IMR-90 (cell line): ENCODE measurements at regions not wholly inside any gene's neighbourhood (a gene's known extent, or its start where the extent isn't known, plus 50 kb on each side); places are given as distances from the start of the nearest gene placed in this dataset.

Experiments
- ATAC-seq: fragments of 200-7000 bp; cut with Tn5 transposase; 2 replicates; pipeline ENCODE4 v1.9.1; 2020; ENCODE audit warnings: low read depth, mild to moderate bottlenecking, moderate library complexity
- BruUV-seq: library from RNA; stranded (reverse); fragments of 400-500 nt; replicated peaks from 2 replicates; lab custom pipeline; 2021; lab: Mats Ljungman, UMichigan
- CTCF ChIA-PET: fragments of 300-600 bp; formaldehyde crosslinking; extraction: SDS; loops from one replicate; lab custom pipeline; 2021; ENCODE audit warnings: antibody characterized with exemption; lab: Yijun Ruan, JAX
- POLR2A ChIA-PET: fragments of 300-600 bp; sonication (Branson Sonifier 250); formaldehyde crosslinking; loops from one replicate; lab custom pipeline; 2022; ENCODE audit warnings: antibody characterized with exemption; ENCODE audit not compliant: unreplicated experiment; lab: Charles Lee
- DNase-seq: peaks from one replicate; pipeline ENCODE4 v3.0.0; 2013
- H2AFZ ChIP-seq: replicated peaks from 2 replicates; pipeline ENCODE3; 2013; ENCODE audit warnings: low read length, mild to moderate bottlenecking; ENCODE audit not compliant: poor library complexity
- H2AK5ac ChIP-seq: 2 replicates; pipeline ENCODE4 v1.6.1; 2013; ENCODE audit warnings: low read depth, low read length, inconsistent platforms
- H2AK9ac ChIP-seq: replicated peaks from 2 replicates; pipeline ENCODE3; 2013; ENCODE audit warnings: mild to moderate bottlenecking, low read depth, low read length, moderate library complexity; ENCODE audit not compliant: poor library complexity
- H2BK120ac ChIP-seq: 2 replicates; pipeline ENCODE4 v1.6.1; 2013; ENCODE audit warnings: low read depth, low read length, inconsistent platforms
- H2BK15ac ChIP-seq: 3 replicates; pipeline ENCODE4 v1.6.1; 2013; ENCODE audit warnings: low read depth, low read length, inconsistent platforms
- H2BK20ac ChIP-seq: 2 replicates; pipeline ENCODE4 v1.6.1; 2013; ENCODE audit warnings: low read depth, mild to moderate bottlenecking, inconsistent platforms, low read length, moderate library complexity
- H2BK5ac ChIP-seq: 2 replicates; pipeline ENCODE4 v1.6.1; 2013; ENCODE audit warnings: mild to moderate bottlenecking, low read depth, low read length, inconsistent platforms; ENCODE audit not compliant: poor library complexity, severe bottlenecking
- H3K14ac ChIP-seq: replicated peaks from 2 replicates; pipeline ENCODE4 v1.6.1; 2013; ENCODE audit warnings: low read depth, low read length, inconsistent platforms
- H3K18ac ChIP-seq: 2 replicates; pipeline ENCODE4 v1.6.1; 2013; ENCODE audit warnings: low read depth, low read length, control low read depth
- H3K23ac ChIP-seq: 2 replicates; pipeline ENCODE4 v1.6.1; 2013; ENCODE audit warnings: low read depth, low read length, inconsistent platforms
- H3K27ac ChIP-seq: 2 replicates; pipeline ENCODE4 v1.5.1; 2013; ENCODE audit warnings: mild to moderate bottlenecking, control low read depth, low read length; ENCODE audit not compliant: insufficient read depth
- H3K27me3 ChIP-seq: 2 replicates; pipeline ENCODE4 v1.6.1; 2013; ENCODE audit warnings: low read length; ENCODE audit not compliant: control insufficient read depth, insufficient read depth
- H3K36me3 ChIP-seq: 2 replicates; pipeline ENCODE4 v1.6.1; 2013; ENCODE audit warnings: low read length, mixed read lengths; ENCODE audit not compliant: control insufficient read depth, insufficient read depth
- H3K4ac ChIP-seq: 2 replicates; pipeline ENCODE4 v1.6.1; 2013; ENCODE audit warnings: low read depth, low read length, inconsistent platforms
- H3K4me1 ChIP-seq: 2 replicates; pipeline ENCODE4 v1.6.1; 2013; ENCODE audit warnings: low read length, mixed read lengths; ENCODE audit not compliant: control insufficient read depth, insufficient read depth
- H3K4me2 ChIP-seq: 2 replicates; pipeline ENCODE4 v1.6.1; 2013; ENCODE audit warnings: low read depth, mild to moderate bottlenecking, control low read depth, low read length, moderate library complexity
- H3K4me3 ChIP-seq: 2 replicates; pipeline ENCODE4 v1.5.1; 2013; ENCODE audit warnings: low read depth, mild to moderate bottlenecking, control low read depth, low read length, moderate library complexity; ENCODE audit not compliant: insufficient read depth
- H3K56ac ChIP-seq: 2 replicates; pipeline ENCODE4 v1.6.1; 2013; ENCODE audit warnings: low read length, inconsistent platforms; ENCODE audit not compliant: insufficient read depth; ENCODE audit errors: extremely low read depth
- H3K79me1 ChIP-seq, 2 experiments: 2 replicates each; pipeline ENCODE4 v1.6.1; 2013; ENCODE audit warnings: low read length in 2 of 2, inconsistent platforms in 1 of 2, low read depth in 1 of 2
- H3K9ac ChIP-seq: 2 replicates; pipeline ENCODE4 v1.6.1; 2013; ENCODE audit warnings: low read depth, low read length, control low read depth
- H3K9me1 ChIP-seq: 2 replicates; pipeline ENCODE4 v1.6.1; 2013; ENCODE audit warnings: low read length, inconsistent platforms; ENCODE audit not compliant: insufficient read depth
- H3K9me3 ChIP-seq: 2 replicates; pipeline ENCODE4 v1.6.1; 2013; ENCODE audit warnings: low read length; ENCODE audit not compliant: control insufficient read depth, insufficient read depth
- H4K20me1 ChIP-seq: 2 replicates; pipeline ENCODE4 v1.6.1; 2013; ENCODE audit warnings: low read length, inconsistent platforms; ENCODE audit not compliant: insufficient read depth
- H4K5ac ChIP-seq: 2 replicates; pipeline ENCODE4 v1.6.1; 2013; ENCODE audit warnings: mild to moderate bottlenecking, low read depth, low read length, control low read depth
- H4K8ac ChIP-seq, 2 experiments: 2 replicates each; pipeline ENCODE4 v1.6.1; 2013; ENCODE audit warnings: low read depth in 2 of 2, low read length in 2 of 2, control low read depth in 1 of 2, inconsistent platforms in 1 of 2
- H4K91ac ChIP-seq: 2 replicates; pipeline ENCODE4 v1.6.1; 2013; ENCODE audit warnings: low read depth, low read length, inconsistent platforms; ENCODE audit not compliant: insufficient read depth
- BHLHE40 ChIP-seq: fragments of 150-350 bp; IDR thresholded peaks from 2 replicates; pipeline ENCODE4 v1.6.1; 2016; ENCODE audit warnings: mild to moderate bottlenecking, low read depth, low read length
- CEBPB ChIP-seq: IDR thresholded peaks from 2 replicates; pipeline ENCODE4 v1.6.1; 2012; ENCODE audit warnings: low read depth, low read length, improper control_type of control experiment
- CHD1 ChIP-seq: IDR thresholded peaks from 2 replicates; pipeline ENCODE4 v1.6.1; 2012; ENCODE audit warnings: low read depth, low read length, improper control_type of control experiment
- CTCF ChIP-seq: conservative IDR thresholded peaks from 2 replicates; pipeline ENCODE4 v1.5.1; 2012; ENCODE audit warnings: mild to moderate bottlenecking, low read depth, low read length, improper control_type of control experiment
- ELK1 ChIP-seq: fragments of 150-350 bp; IDR thresholded peaks from 2 replicates; pipeline ENCODE4 v1.6.1; 2016; ENCODE audit warnings: low read depth, mild to moderate bottlenecking, low read length, moderate library complexity, borderline replicate concordance
- FOS ChIP-seq: fragments of 150-350 bp; IDR thresholded peaks from 2 replicates; pipeline ENCODE4 v1.6.1; 2016; ENCODE audit warnings: low read depth, low read length
- MAFK ChIP-seq: IDR thresholded peaks from 2 replicates; pipeline ENCODE4 v1.6.1; 2012; ENCODE audit warnings: low read depth, low read length, improper control_type of control experiment
- MAZ ChIP-seq: IDR thresholded peaks from 2 replicates; pipeline ENCODE4 v1.6.1; 2012; ENCODE audit warnings: low read depth, mild to moderate bottlenecking, low read length, improper control_type of control experiment, moderate library complexity, borderline replicate concordance
- MXI1 ChIP-seq: IDR thresholded peaks from 2 replicates; pipeline ENCODE4 v1.6.1; 2012; ENCODE audit warnings: low read depth, mild to moderate bottlenecking, low read length, moderate library complexity, borderline replicate concordance
- NFE2L2 ChIP-seq: fragments of 150-350 bp; IDR thresholded peaks from 2 replicates; pipeline ENCODE4 v1.6.1; 2016; ENCODE audit warnings: low read depth, mild to moderate bottlenecking, low read length
- POLR2A ChIP-seq: IDR thresholded peaks from 2 replicates; pipeline ENCODE4 v1.6.1; 2012; ENCODE audit warnings: mild to moderate bottlenecking, low read depth, low read length
- RAD21 ChIP-seq: IDR thresholded peaks from 2 replicates; pipeline ENCODE4 v1.6.1; 2012; ENCODE audit warnings: low read length, improper control_type of control experiment
- RCOR1 ChIP-seq: IDR thresholded peaks from 2 replicates; pipeline ENCODE4 v1.6.1; 2012; ENCODE audit warnings: mild to moderate bottlenecking, low read length, improper control_type of control experiment; ENCODE audit not compliant: insufficient replicate concordance
- RFX5 ChIP-seq: IDR thresholded peaks from 2 replicates; pipeline ENCODE4 v1.8.0; 2012; ENCODE audit warnings: low read depth, mild to moderate bottlenecking, low read length, moderate library complexity
- SMC3 ChIP-seq: fragments of 150-350 bp; IDR thresholded peaks from 2 replicates; pipeline ENCODE4 v1.6.1; 2016; ENCODE audit warnings: low read depth, mild to moderate bottlenecking, antibody characterized with exemption, low read length, moderate library complexity
- USF2 ChIP-seq: fragments of 150-350 bp; IDR thresholded peaks from 2 replicates; pipeline ENCODE4 v1.6.1; 2017; ENCODE audit warnings: mild to moderate bottlenecking, antibody characterized with exemption, low read length, low read depth
- WGBS, 2 experiments: methylation state at CpG; one replicate each; pipeline versions ENCODE4 v1.1.5 to v1.1.7; 2013; ENCODE audit warnings: missing lambda C conversion rate in 2 of 2; ENCODE audit not compliant: insufficient read length in 1 of 2; ENCODE audit errors: extremely low coverage in 2 of 2; 5-methylcytosine and 5-hydroxymethylcytosine counted together
- dilution Hi-C: fragments of 300-500 bp; cut with HindIII; formaldehyde crosslinking; loops from one replicate; pipeline ENCODE4 v1.14.3; 2018; ENCODE audit warnings: low sequenced_read_pairs; ENCODE audit not compliant: unreplicated experiment
- in situ Hi-C: fragments of 300-500 bp; cut with MboI; formaldehyde crosslinking; loops from 3 replicates; pipeline ENCODE4 v1.14.3; 2019; ENCODE audit warnings: low sequenced_read_pairs, inconsistent platforms, mixed read lengths
- intact Hi-C: fragments of 100-400 bp; cut with micrococcal nuclease; formaldehyde crosslinking; loops from 2 replicates; pipeline ENCODE4 v1.10.0; 2022

- H3K14ac ChIP-seq, result no peak overlapping the region
- no peak overlapping the region for H3K18ac ChIP-seq
- H3K79me1 ChIP-seq, result no peaks in the 10 kb centered on the region
- H2AK5ac ChIP-seq, result no peak overlapping the region
- H2BK5ac ChIP-seq, result no peak overlapping the region
- dilution Hi-C loops, result no loop called here
- ChIA-PET POLR2A (no interaction called here), CTCF (no interaction called here)
- intact Hi-C loops, result no loop called here
- no peak overlapping the region for H2BK15ac ChIP-seq
- H3K27ac ChIP-seq, result no peak overlapping the region
- no peak overlapping the region for H4K91ac ChIP-seq
- no peak overlapping the region for H2AFZ ChIP-seq
- H2BK20ac ChIP-seq, result no peak overlapping the region
- no peaks in the 10 kb centered on the region for H3K27me3 ChIP-seq
- no peak for DNase-seq
- no peaks in the 10 kb centered on the region for H3K36me3 ChIP-seq
- H3K56ac ChIP-seq, result no peak overlapping the region
- no peak overlapping the region for H3K23ac ChIP-seq
- H4K8ac ChIP-seq, result no peak overlapping the region
- WGBS, 2 experiments, result 20% methylated on average over 1 of the region's 4 CpGs; no CpG with 5 or more reads in 1 of the 2 experiments
- in situ Hi-C loops, result no loop called here
- H3K9ac ChIP-seq, result no peak overlapping the region
- H2AK9ac ChIP-seq, result no peak overlapping the region
- no peak overlapping the region for H3K4ac ChIP-seq
- H2BK120ac ChIP-seq, result no peak overlapping the region
- no peaks in the 10 kb centered on the region for H3K9me1 ChIP-seq
- ATAC-seq, result no peak
- H3K4me2 ChIP-seq, result no peak overlapping the region
- no peaks in the 10 kb centered on the region for H4K20me1 ChIP-seq
- no peaks in the 10 kb centered on the region for H3K9me3 ChIP-seq
- no peaks in the 10 kb centered on the region for H3K4me1 ChIP-seq
- H4K5ac ChIP-seq, result no peak overlapping the region
- no TSS peak for BruUV-seq
- no peak for TF ChIP-seq BHLHE40
- no peak for TF ChIP-seq MAZ
- no peak for TF ChIP-seq POLR2A
- TF ChIP-seq SMC3, result no peak
- no peak for TF ChIP-seq MXI1
- no peak for TF ChIP-seq FOS
- TF ChIP-seq NFE2L2, result no peak
- TF ChIP-seq ELK1, result no peak
- no peak for TF ChIP-seq RCOR1
- no peak for TF ChIP-seq CHD1
- no peak for TF ChIP-seq RAD21
- TF ChIP-seq CTCF, result no peak
- TF ChIP-seq MAFK, result no peak
- TF ChIP-seq CEBPB, result no peak
- no peak for TF ChIP-seq USF2
- TF ChIP-seq RFX5, result no peak
- no peak overlapping the region for H3K4me3 ChIP-seq
These were observed 181.1 kb upstream of the CHD1 start for GRCh38 chr5:99109894-99110293.
